Fibroblast of the aortic adventitia (primary cell): ENCODE measurements at regions not wholly inside any gene's neighbourhood (a gene's known extent, or its start where the extent isn't known, plus 50 kb on each side); places are given as distances from the start of the nearest gene placed in this dataset.

Experiments used
- DNase-seq: peaks from one replicate; pipeline ENCODE4 v3.0.0-alpha.2; 2010; ENCODE audit warnings: low read depth
- H3K4me3 ChIP-seq: 2 replicates; pipeline ENCODE4 v1.5.1; 2011; ENCODE audit warnings: low read depth, mild to moderate bottlenecking, control low read depth, low read length, moderate library complexity
- CTCF ChIP-seq: IDR thresholded peaks from 2 replicates; pipeline ENCODE4 v1.5.1; 2011; ENCODE audit warnings: mild to moderate bottlenecking, low read length, control low read depth, inconsistent platforms; ENCODE audit not compliant: insufficient read depth

GRCh38 chr9:90024409-90024808, 419.6 kb downstream of the GADD45G start:
- no peak for TF ChIP-seq CTCF
- DNase-seq: no peak
- no peak overlapping the region for H3K4me3 ChIP-seq

- DNase-seq: no peak
- TF ChIP-seq CTCF: no peak
- no peak overlapping the region for H3K4me3 ChIP-seq
These were observed 420.0 kb downstream of the GADD45G start for GRCh38 chr9:90024823-90025222.

GRCh38 chr9:90025816-90026215, 421.0 kb downstream of the GADD45G start:
- no peak for DNase-seq

GRCh38 chr9:90027296-90027790, 422.5 kb downstream of the GADD45G start:
- no peak for DNase-seq
- no peak overlapping the region for H3K4me3 ChIP-seq
- no peak for TF ChIP-seq CTCF

More at GRCh38 chr9:90025816-90026215, 421.0 kb downstream of the GADD45G start:
- H3K4me3 ChIP-seq: no peak overlapping the region
- no peak for TF ChIP-seq CTCF

GRCh38 chr9:90029386-90029785, 424.6 kb downstream of the GADD45G start:
- DNase-seq: no peak
- no peak for TF ChIP-seq CTCF

GRCh38 chr9:90029996-90030395, 425.2 kb downstream of the GADD45G start:
- H3K4me3 ChIP-seq: no peak overlapping the region
- no peak for TF ChIP-seq CTCF
- no peak for DNase-seq

More at GRCh38 chr9:90029386-90029785, 424.6 kb downstream of the GADD45G start:
- H3K4me3 ChIP-seq: no peak overlapping the region
